Testis (tissue), 2 donors: ENCODE measurements at regions not wholly inside any gene's neighbourhood (a gene's known extent, or its start where the extent isn't known, plus 50 kb on each side); places are given as distances from the start of the nearest gene placed in this dataset.

ENCODE experiments used
- DNase-seq: peaks from one replicate; pipeline ENCODE4 v3.0.0-alpha.2; 2019
- H3K27ac ChIP-seq, 2 donors: fragments of 200-600 bp; sonication (generic); one replicate each; pipeline ENCODE4 v1.5.1; 2019
- H3K27me3 ChIP-seq: fragments of 200-600 bp; sonication (generic); one replicate; pipeline ENCODE4 v1.5.1; 2019
- H3K36me3 ChIP-seq: fragments of 200-600 bp; sonication (generic); one replicate; pipeline ENCODE4 v1.5.1; 2017; ENCODE audit warnings: low read depth; ENCODE audit errors: missing control alignments
- H3K4me1 ChIP-seq: fragments of 200-600 bp; sonication (generic); one replicate; pipeline ENCODE4 v1.5.1; 2019
- H3K4me3 ChIP-seq, 2 donors: fragments of 200-600 bp; sonication (generic); one replicate each; pipeline ENCODE4 v1.5.1; 2017 to 2019
- H3K9me3 ChIP-seq: fragments of 200-600 bp; sonication (generic); one replicate; pipeline ENCODE4 v1.5.1; 2017
- CTCF ChIP-seq, 3 experiments: fragments of 450-650 bp in 2 of 3; fragments of 200-600 bp in 1 of 3; sonication (generic) in 1 of 3; IDR thresholded peaks; one replicate each; pipeline ENCODE4 v1.5.1; 2016 to 2019; ENCODE audit warnings: antibody characterized with exemption in 3 of 3, mild to moderate bottlenecking in 2 of 3, moderate library complexity in 1 of 3
- POLR2A ChIP-seq: fragments of 450-650 bp; IDR thresholded peaks from one replicate; pipeline ENCODE4 v1.6.1; 2017; ENCODE audit warnings: antibody characterized with exemption, mild to moderate bottlenecking, moderate library complexity
- WGBS, 2 donors: methylation state at CpG; one replicate each; pipeline ENCODE4 v1.1.5; 2018; 5-methylcytosine and 5-hydroxymethylcytosine counted together
- intact Hi-C: fragments of 100-400 bp; cut with DNase I; formaldehyde crosslinking; loops from one replicate; pipeline ENCODE4 v1.15.1; 2023; ENCODE audit warnings: low total_unique reads

- Histone ChIP-seq H3K36me3 (no peaks in the 10 kb centered on the region), H3K27me3 (no peaks in the 10 kb centered on the region), H3K4me1 (no peaks in the 10 kb centered on the region), H3K27ac (no peak overlapping the region), H3K9me3 (no peaks in the 10 kb centered on the region), H3K4me3 (no peak overlapping the region)
- 65 to 68% methylated on average over 18 of the region's 18 CpGs for WGBS, 2 donors
- intact Hi-C loops = no loop called here
- DNase-seq = no peak
- TF ChIP-seq CTCF (IDR thresholded peaks at IDR 0.05) (no peak), POLR2A (no peak)
Observed at GRCh38 chr10:8326396-8327139, 272.1 kb downstream of the GATA3 start.

- no peak for TF ChIP-seq POLR2A
- no peak for TF ChIP-seq CTCF (IDR thresholded peaks at IDR 0.05)
- WGBS, 2 donors = 70 to 75% methylated on average over 1 of the region's 1 CpG
- Histone ChIP-seq H3K27me3 (no peaks in the 10 kb centered on the region), H3K36me3 (no peaks in the 10 kb centered on the region), H3K4me1 (peaks cover under 1% of the 10 kb centered on the region), H3K9me3 (no peaks in the 10 kb centered on the region), H3K27ac (no peak overlapping the region), H3K4me3 (no peak overlapping the region)
- DNase-seq = no peak
- intact Hi-C loops = no loop called here
Observed at GRCh38 chr10:8327140-8327423, 272.6 kb downstream of the GATA3 start.

GRCh38 chr10:8331387-8331786, 276.9 kb downstream of the GATA3 start:
- Histone ChIP-seq H3K27me3 (no peaks in the 10 kb centered on the region), H3K4me3 (no peak overlapping the region), H3K4me1 (peaks cover 6% of the 10 kb centered on the region), H3K27ac (no peak overlapping the region), H3K36me3 (no peaks in the 10 kb centered on the region), H3K9me3 (no peaks in the 10 kb centered on the region)
- intact Hi-C loops = no loop called here
- TF ChIP-seq CTCF (IDR thresholded peaks at IDR 0.05) (no peak), POLR2A (no peak)
- no peak for DNase-seq
- WGBS, 2 donors = 48 to 57% methylated on average over 14 of the region's 14 CpGs

GRCh38 chr10:8331896-8332729, 277.6 kb downstream of the GATA3 start:
- no peaks in the 10 kb centered on the region for H3K36me3 ChIP-seq
- intact Hi-C loops = no loop called here
- WGBS, 2 donors = 3 to 10% methylated on average over 13 to 34 of the region's 34 CpGs
- no peaks in the 10 kb centered on the region for H3K27me3 ChIP-seq
- no peak for TF ChIP-seq POLR2A
- no peak for TF ChIP-seq CTCF (IDR thresholded peaks at IDR 0.05)
- peak overlapping the region in 1 of 2 donors; percentile 9 for H3K4me3 ChIP-seq
- no peaks in the 10 kb centered on the region for H3K9me3 ChIP-seq
- peaks cover 6% of the 10 kb centered on the region for H3K4me1 ChIP-seq
- peak; percentile 38 for DNase-seq
- no peak overlapping the region for H3K27ac ChIP-seq
